IMR-90 (cell line): ENCODE measurements at regions not wholly inside any gene's neighbourhood (a gene's known extent, or its start where the extent isn't known, plus 50 kb on each side); places are given as distances from the start of the nearest gene placed in this dataset. TPM values are rescaled to one million over a fixed set of nuclear protein-coding genes. Genes with fewer than 3 reads are reported as not detected.

Source experiments
- ATAC-seq: fragments of 200-7000 bp; cut with Tn5 transposase; 2 replicates; pipeline ENCODE4 v1.9.1; 2020; ENCODE audit warnings: low read depth, mild to moderate bottlenecking, moderate library complexity
- BruUV-seq: library from RNA; stranded (reverse); fragments of 400-500 nt; replicated peaks from 2 replicates; lab custom pipeline; 2021; lab: Mats Ljungman, UMichigan
- CTCF ChIA-PET: fragments of 300-600 bp; formaldehyde crosslinking; extraction: SDS; loops from one replicate; lab custom pipeline; 2021; ENCODE audit warnings: antibody characterized with exemption; lab: Yijun Ruan, JAX
- POLR2A ChIA-PET: fragments of 300-600 bp; sonication (Branson Sonifier 250); formaldehyde crosslinking; loops from one replicate; lab custom pipeline; 2022; ENCODE audit warnings: antibody characterized with exemption; ENCODE audit not compliant: unreplicated experiment; lab: Charles Lee
- DNase-seq: peaks from one replicate; pipeline ENCODE4 v3.0.0; 2013
- H2AFZ ChIP-seq: replicated peaks from 2 replicates; pipeline ENCODE3; 2013; ENCODE audit warnings: low read length, mild to moderate bottlenecking; ENCODE audit not compliant: poor library complexity
- H2AK5ac ChIP-seq: 2 replicates; pipeline ENCODE4 v1.6.1; 2013; ENCODE audit warnings: low read depth, low read length, inconsistent platforms
- H2AK9ac ChIP-seq: replicated peaks from 2 replicates; pipeline ENCODE3; 2013; ENCODE audit warnings: mild to moderate bottlenecking, low read depth, low read length, moderate library complexity; ENCODE audit not compliant: poor library complexity
- H2BK120ac ChIP-seq: 2 replicates; pipeline ENCODE4 v1.6.1; 2013; ENCODE audit warnings: low read depth, low read length, inconsistent platforms
- H2BK15ac ChIP-seq: 3 replicates; pipeline ENCODE4 v1.6.1; 2013; ENCODE audit warnings: low read depth, low read length, inconsistent platforms
- H2BK20ac ChIP-seq: 2 replicates; pipeline ENCODE4 v1.6.1; 2013; ENCODE audit warnings: low read depth, mild to moderate bottlenecking, inconsistent platforms, low read length, moderate library complexity
- H2BK5ac ChIP-seq: 2 replicates; pipeline ENCODE4 v1.6.1; 2013; ENCODE audit warnings: mild to moderate bottlenecking, low read depth, low read length, inconsistent platforms; ENCODE audit not compliant: poor library complexity, severe bottlenecking
- H3K14ac ChIP-seq: replicated peaks from 2 replicates; pipeline ENCODE4 v1.6.1; 2013; ENCODE audit warnings: low read depth, low read length, inconsistent platforms
- H3K18ac ChIP-seq: 2 replicates; pipeline ENCODE4 v1.6.1; 2013; ENCODE audit warnings: low read depth, low read length, control low read depth
- H3K23ac ChIP-seq: 2 replicates; pipeline ENCODE4 v1.6.1; 2013; ENCODE audit warnings: low read depth, low read length, inconsistent platforms
- H3K27ac ChIP-seq: 2 replicates; pipeline ENCODE4 v1.5.1; 2013; ENCODE audit warnings: mild to moderate bottlenecking, control low read depth, low read length; ENCODE audit not compliant: insufficient read depth
- H3K27me3 ChIP-seq: 2 replicates; pipeline ENCODE4 v1.6.1; 2013; ENCODE audit warnings: low read length; ENCODE audit not compliant: control insufficient read depth, insufficient read depth
- H3K36me3 ChIP-seq: 2 replicates; pipeline ENCODE4 v1.6.1; 2013; ENCODE audit warnings: low read length, mixed read lengths; ENCODE audit not compliant: control insufficient read depth, insufficient read depth
- H3K4ac ChIP-seq: 2 replicates; pipeline ENCODE4 v1.6.1; 2013; ENCODE audit warnings: low read depth, low read length, inconsistent platforms
- H3K4me1 ChIP-seq: 2 replicates; pipeline ENCODE4 v1.6.1; 2013; ENCODE audit warnings: low read length, mixed read lengths; ENCODE audit not compliant: control insufficient read depth, insufficient read depth
- H3K4me2 ChIP-seq: 2 replicates; pipeline ENCODE4 v1.6.1; 2013; ENCODE audit warnings: low read depth, mild to moderate bottlenecking, control low read depth, low read length, moderate library complexity
- H3K4me3 ChIP-seq: 2 replicates; pipeline ENCODE4 v1.5.1; 2013; ENCODE audit warnings: low read depth, mild to moderate bottlenecking, control low read depth, low read length, moderate library complexity; ENCODE audit not compliant: insufficient read depth
- H3K56ac ChIP-seq: 2 replicates; pipeline ENCODE4 v1.6.1; 2013; ENCODE audit warnings: low read length, inconsistent platforms; ENCODE audit not compliant: insufficient read depth; ENCODE audit errors: extremely low read depth
- H3K79me1 ChIP-seq, 2 experiments: 2 replicates each; pipeline ENCODE4 v1.6.1; 2013; ENCODE audit warnings: low read length in 2 of 2, inconsistent platforms in 1 of 2, low read depth in 1 of 2
- H3K9ac ChIP-seq: 2 replicates; pipeline ENCODE4 v1.6.1; 2013; ENCODE audit warnings: low read depth, low read length, control low read depth
- H3K9me1 ChIP-seq: 2 replicates; pipeline ENCODE4 v1.6.1; 2013; ENCODE audit warnings: low read length, inconsistent platforms; ENCODE audit not compliant: insufficient read depth
- H3K9me3 ChIP-seq: 2 replicates; pipeline ENCODE4 v1.6.1; 2013; ENCODE audit warnings: low read length; ENCODE audit not compliant: control insufficient read depth, insufficient read depth
- H4K20me1 ChIP-seq: 2 replicates; pipeline ENCODE4 v1.6.1; 2013; ENCODE audit warnings: low read length, inconsistent platforms; ENCODE audit not compliant: insufficient read depth
- H4K5ac ChIP-seq: 2 replicates; pipeline ENCODE4 v1.6.1; 2013; ENCODE audit warnings: mild to moderate bottlenecking, low read depth, low read length, control low read depth
- H4K8ac ChIP-seq, 2 experiments: 2 replicates each; pipeline ENCODE4 v1.6.1; 2013; ENCODE audit warnings: low read depth in 2 of 2, low read length in 2 of 2, control low read depth in 1 of 2, inconsistent platforms in 1 of 2
- H4K91ac ChIP-seq: 2 replicates; pipeline ENCODE4 v1.6.1; 2013; ENCODE audit warnings: low read depth, low read length, inconsistent platforms; ENCODE audit not compliant: insufficient read depth
- CHD1 ChIP-seq: IDR thresholded peaks from 2 replicates; pipeline ENCODE4 v1.6.1; 2012; ENCODE audit warnings: low read depth, low read length, improper control_type of control experiment
- ELK1 ChIP-seq: fragments of 150-350 bp; IDR thresholded peaks from 2 replicates; pipeline ENCODE4 v1.6.1; 2016; ENCODE audit warnings: low read depth, mild to moderate bottlenecking, low read length, moderate library complexity, borderline replicate concordance
- MAFK ChIP-seq: IDR thresholded peaks from 2 replicates; pipeline ENCODE4 v1.6.1; 2012; ENCODE audit warnings: low read depth, low read length, improper control_type of control experiment
- SMC3 ChIP-seq: fragments of 150-350 bp; IDR thresholded peaks from 2 replicates; pipeline ENCODE4 v1.6.1; 2016; ENCODE audit warnings: low read depth, mild to moderate bottlenecking, antibody characterized with exemption, low read length, moderate library complexity
- WGBS, 2 experiments: methylation state at CpG; one replicate each; pipeline versions ENCODE4 v1.1.5 to v1.1.7; 2013; ENCODE audit warnings: missing lambda C conversion rate in 2 of 2; ENCODE audit not compliant: insufficient read length in 1 of 2; ENCODE audit errors: extremely low coverage in 2 of 2; 5-methylcytosine and 5-hydroxymethylcytosine counted together
- dilution Hi-C: fragments of 300-500 bp; cut with HindIII; formaldehyde crosslinking; loops from one replicate; pipeline ENCODE4 v1.14.3; 2018; ENCODE audit warnings: low sequenced_read_pairs; ENCODE audit not compliant: unreplicated experiment
- in situ Hi-C: fragments of 300-500 bp; cut with MboI; formaldehyde crosslinking; loops from 3 replicates; pipeline ENCODE4 v1.14.3; 2019; ENCODE audit warnings: low sequenced_read_pairs, inconsistent platforms, mixed read lengths
- intact Hi-C: fragments of 100-400 bp; cut with micrococcal nuclease; formaldehyde crosslinking; loops from 2 replicates; pipeline ENCODE4 v1.10.0; 2022
- microRNA-seq, 2 experiments: library from miRNA; stranded (forward) in 1 of 2; unstranded in 1 of 2; fragments of 10-50 nt in 1 of 2; fragments of <30 nt in 1 of 2; gene quantifications in 1 of 2; microRNA quantifications in 1 of 2; one replicate each; pipeline versions ENCODE3 to v1.1.0; 2013 to 2020; ENCODE audit not compliant: insufficient read depth in 1 of 2, insufficient read length in 1 of 2, unreplicated experiment in 1 of 2
- small RNA-seq, 5 experiments: library from RNA; depleted of rRNA; stranded (forward); fragments of <200 nt; gene quantifications; one replicate each; pipeline ENCODE3, GENCODE V24; 2012

GRCh38 chr1:65097076-65097475, 50.9 kb upstream of the AK4 start:
- peaks cover 3% of the 10 kb centered on the region; the same call in 1 of the 2 replicates for H3K9me3 ChIP-seq
- H3K27me3 ChIP-seq, result no peaks in the 10 kb centered on the region; the same call in 1 of the 2 replicates
- H2AK9ac ChIP-seq, result no peak overlapping the region
- POLR2A ChIA-PET, result no interaction called here
- H3K79me1 ChIP-seq, result no peaks in the 10 kb centered on the region
- no peak overlapping the region for H4K5ac ChIP-seq
- CTCF ChIA-PET, result no interaction called here
- H2BK120ac ChIP-seq, result no peak overlapping the region
- H3K18ac ChIP-seq, result no peak overlapping the region
- no peak overlapping the region for H4K8ac ChIP-seq
- H3K56ac ChIP-seq, result no peak overlapping the region
- no peak for TF ChIP-seq SMC3
- no peak for TF ChIP-seq MAFK
- TF ChIP-seq CHD1, result no peak
- no peak for TF ChIP-seq ELK1
- no peak overlapping the region for H4K91ac ChIP-seq
- intact Hi-C loops (no loop called here), dilution Hi-C loops (no loop called here), in situ Hi-C loops (no loop called here)
- no CpG with 5 or more reads among the region's 2 CpGs for WGBS, 2 experiments
- no peak overlapping the region for H3K23ac ChIP-seq
- H3K4me2 ChIP-seq, result no peak overlapping the region
- no peak overlapping the region for H3K14ac ChIP-seq
- no TSS peak for BruUV-seq
- no peaks in the 10 kb centered on the region for H3K4me1 ChIP-seq
- ATAC-seq (no peak), DNase-seq (no peak)
- no peaks in the 10 kb centered on the region for H3K36me3 ChIP-seq
- no peak overlapping the region for H3K9ac ChIP-seq
- no peak overlapping the region for H2BK5ac ChIP-seq
- no peak overlapping the region for H2AK5ac ChIP-seq
- H3K9me1 ChIP-seq, result no peaks in the 10 kb centered on the region
- H4K20me1 ChIP-seq, result no peaks in the 10 kb centered on the region
- H2BK15ac ChIP-seq, result no peak overlapping the region
- no peak overlapping the region for H3K4ac ChIP-seq
- no peak overlapping the region for H3K27ac ChIP-seq
- no peak overlapping the region for H2AFZ ChIP-seq
- no peak overlapping the region for H3K4me3 ChIP-seq
- H2BK20ac ChIP-seq, result no peak overlapping the region

Small RNA genes lying in the stretch of these regions (microRNA-seq; reads per million reads assigned to microRNA genes)
- gene MIR101-1 (ENCODE audit: insufficient read depth in 1 of 2, insufficient read length in 1 of 2, unreplicated experiment in 1 of 2), result 0.73 to 14.5 reads per million in 2 experiments
- gene MIR3671 (ENCODE audit: insufficient read depth in 1 of 2, insufficient read length in 1 of 2, unreplicated experiment in 1 of 2), result 0 reads per million in 2 experiments
- not detected for gene MRPS21P1 (ENCODE audit: insufficient read depth, insufficient read length)
- not detected for gene RNU6-1176P (ENCODE audit: insufficient read depth, insufficient read length)

Small RNA genes lying in the stretch of these regions (small RNA-seq; reads per million reads assigned to genes)
- gene MIR101-1, result 0 to 63.2 (median 4.4) reads per million in 5 experiments
- gene MIR3671, result 0 reads per million in 5 experiments
- 0 reads per million in 5 experiments for gene MRPS21P1
- gene RNU6-1176P, result 0 reads per million in 5 experiments
